IMR-90 (cell line): ENCODE measurements at regions not wholly inside any gene's neighbourhood (a gene's known extent, or its start where the extent isn't known, plus 50 kb on each side); places are given as distances from the start of the nearest gene placed in this dataset.

Experiments used
- ATAC-seq: fragments of 200-7000 bp; cut with Tn5 transposase; 2 replicates; pipeline ENCODE4 v1.9.1; 2020; ENCODE audit warnings: low read depth, mild to moderate bottlenecking, moderate library complexity
- BruUV-seq: library from RNA; stranded (reverse); fragments of 400-500 nt; replicated peaks from 2 replicates; lab custom pipeline; 2021; lab: Mats Ljungman, UMichigan
- CTCF ChIA-PET: fragments of 300-600 bp; formaldehyde crosslinking; extraction: SDS; loops from one replicate; lab custom pipeline; 2021; ENCODE audit warnings: antibody characterized with exemption; lab: Yijun Ruan, JAX
- POLR2A ChIA-PET: fragments of 300-600 bp; sonication (Branson Sonifier 250); formaldehyde crosslinking; loops from one replicate; lab custom pipeline; 2022; ENCODE audit warnings: antibody characterized with exemption; ENCODE audit not compliant: unreplicated experiment; lab: Charles Lee
- DNase-seq: peaks from one replicate; pipeline ENCODE4 v3.0.0; 2013
- H2AFZ ChIP-seq: replicated peaks from 2 replicates; pipeline ENCODE3; 2013; ENCODE audit warnings: low read length, mild to moderate bottlenecking; ENCODE audit not compliant: poor library complexity
- H2AK5ac ChIP-seq: 2 replicates; pipeline ENCODE4 v1.6.1; 2013; ENCODE audit warnings: low read depth, low read length, inconsistent platforms
- H2AK9ac ChIP-seq: replicated peaks from 2 replicates; pipeline ENCODE3; 2013; ENCODE audit warnings: mild to moderate bottlenecking, low read depth, low read length, moderate library complexity; ENCODE audit not compliant: poor library complexity
- H2BK120ac ChIP-seq: 2 replicates; pipeline ENCODE4 v1.6.1; 2013; ENCODE audit warnings: low read depth, low read length, inconsistent platforms
- H2BK15ac ChIP-seq: 3 replicates; pipeline ENCODE4 v1.6.1; 2013; ENCODE audit warnings: low read depth, low read length, inconsistent platforms
- H2BK20ac ChIP-seq: 2 replicates; pipeline ENCODE4 v1.6.1; 2013; ENCODE audit warnings: low read depth, mild to moderate bottlenecking, inconsistent platforms, low read length, moderate library complexity
- H2BK5ac ChIP-seq: 2 replicates; pipeline ENCODE4 v1.6.1; 2013; ENCODE audit warnings: mild to moderate bottlenecking, low read depth, low read length, inconsistent platforms; ENCODE audit not compliant: poor library complexity, severe bottlenecking
- H3K14ac ChIP-seq: replicated peaks from 2 replicates; pipeline ENCODE4 v1.6.1; 2013; ENCODE audit warnings: low read depth, low read length, inconsistent platforms
- H3K18ac ChIP-seq: 2 replicates; pipeline ENCODE4 v1.6.1; 2013; ENCODE audit warnings: low read depth, low read length, control low read depth
- H3K23ac ChIP-seq: 2 replicates; pipeline ENCODE4 v1.6.1; 2013; ENCODE audit warnings: low read depth, low read length, inconsistent platforms
- H3K27ac ChIP-seq: 2 replicates; pipeline ENCODE4 v1.5.1; 2013; ENCODE audit warnings: mild to moderate bottlenecking, control low read depth, low read length; ENCODE audit not compliant: insufficient read depth
- H3K27me3 ChIP-seq: 2 replicates; pipeline ENCODE4 v1.6.1; 2013; ENCODE audit warnings: low read length; ENCODE audit not compliant: control insufficient read depth, insufficient read depth
- H3K36me3 ChIP-seq: 2 replicates; pipeline ENCODE4 v1.6.1; 2013; ENCODE audit warnings: low read length, mixed read lengths; ENCODE audit not compliant: control insufficient read depth, insufficient read depth
- H3K4ac ChIP-seq: 2 replicates; pipeline ENCODE4 v1.6.1; 2013; ENCODE audit warnings: low read depth, low read length, inconsistent platforms
- H3K4me1 ChIP-seq: 2 replicates; pipeline ENCODE4 v1.6.1; 2013; ENCODE audit warnings: low read length, mixed read lengths; ENCODE audit not compliant: control insufficient read depth, insufficient read depth
- H3K4me2 ChIP-seq: 2 replicates; pipeline ENCODE4 v1.6.1; 2013; ENCODE audit warnings: low read depth, mild to moderate bottlenecking, control low read depth, low read length, moderate library complexity
- H3K4me3 ChIP-seq: 2 replicates; pipeline ENCODE4 v1.5.1; 2013; ENCODE audit warnings: low read depth, mild to moderate bottlenecking, control low read depth, low read length, moderate library complexity; ENCODE audit not compliant: insufficient read depth
- H3K56ac ChIP-seq: 2 replicates; pipeline ENCODE4 v1.6.1; 2013; ENCODE audit warnings: low read length, inconsistent platforms; ENCODE audit not compliant: insufficient read depth; ENCODE audit errors: extremely low read depth
- H3K79me1 ChIP-seq, 2 experiments: 2 replicates each; pipeline ENCODE4 v1.6.1; 2013; ENCODE audit warnings: low read length in 2 of 2, inconsistent platforms in 1 of 2, low read depth in 1 of 2
- H3K9ac ChIP-seq: 2 replicates; pipeline ENCODE4 v1.6.1; 2013; ENCODE audit warnings: low read depth, low read length, control low read depth
- H3K9me1 ChIP-seq: 2 replicates; pipeline ENCODE4 v1.6.1; 2013; ENCODE audit warnings: low read length, inconsistent platforms; ENCODE audit not compliant: insufficient read depth
- H3K9me3 ChIP-seq: 2 replicates; pipeline ENCODE4 v1.6.1; 2013; ENCODE audit warnings: low read length; ENCODE audit not compliant: control insufficient read depth, insufficient read depth
- H4K20me1 ChIP-seq: 2 replicates; pipeline ENCODE4 v1.6.1; 2013; ENCODE audit warnings: low read length, inconsistent platforms; ENCODE audit not compliant: insufficient read depth
- H4K5ac ChIP-seq: 2 replicates; pipeline ENCODE4 v1.6.1; 2013; ENCODE audit warnings: mild to moderate bottlenecking, low read depth, low read length, control low read depth
- H4K8ac ChIP-seq, 2 experiments: 2 replicates each; pipeline ENCODE4 v1.6.1; 2013; ENCODE audit warnings: low read depth in 2 of 2, low read length in 2 of 2, control low read depth in 1 of 2, inconsistent platforms in 1 of 2
- H4K91ac ChIP-seq: 2 replicates; pipeline ENCODE4 v1.6.1; 2013; ENCODE audit warnings: low read depth, low read length, inconsistent platforms; ENCODE audit not compliant: insufficient read depth
- BHLHE40 ChIP-seq: fragments of 150-350 bp; IDR thresholded peaks from 2 replicates; pipeline ENCODE4 v1.6.1; 2016; ENCODE audit warnings: mild to moderate bottlenecking, low read depth, low read length
- CEBPB ChIP-seq: IDR thresholded peaks from 2 replicates; pipeline ENCODE4 v1.6.1; 2012; ENCODE audit warnings: low read depth, low read length, improper control_type of control experiment
- CHD1 ChIP-seq: IDR thresholded peaks from 2 replicates; pipeline ENCODE4 v1.6.1; 2012; ENCODE audit warnings: low read depth, low read length, improper control_type of control experiment
- ELK1 ChIP-seq: fragments of 150-350 bp; IDR thresholded peaks from 2 replicates; pipeline ENCODE4 v1.6.1; 2016; ENCODE audit warnings: low read depth, mild to moderate bottlenecking, low read length, moderate library complexity, borderline replicate concordance
- FOS ChIP-seq: fragments of 150-350 bp; IDR thresholded peaks from 2 replicates; pipeline ENCODE4 v1.6.1; 2016; ENCODE audit warnings: low read depth, low read length
- MAFK ChIP-seq: IDR thresholded peaks from 2 replicates; pipeline ENCODE4 v1.6.1; 2012; ENCODE audit warnings: low read depth, low read length, improper control_type of control experiment
- MAZ ChIP-seq: IDR thresholded peaks from 2 replicates; pipeline ENCODE4 v1.6.1; 2012; ENCODE audit warnings: low read depth, mild to moderate bottlenecking, low read length, improper control_type of control experiment, moderate library complexity, borderline replicate concordance
- MXI1 ChIP-seq: IDR thresholded peaks from 2 replicates; pipeline ENCODE4 v1.6.1; 2012; ENCODE audit warnings: low read depth, mild to moderate bottlenecking, low read length, moderate library complexity, borderline replicate concordance
- NFE2L2 ChIP-seq: fragments of 150-350 bp; IDR thresholded peaks from 2 replicates; pipeline ENCODE4 v1.6.1; 2016; ENCODE audit warnings: low read depth, mild to moderate bottlenecking, low read length
- POLR2A ChIP-seq: IDR thresholded peaks from 2 replicates; pipeline ENCODE4 v1.6.1; 2012; ENCODE audit warnings: mild to moderate bottlenecking, low read depth, low read length
- RAD21 ChIP-seq: IDR thresholded peaks from 2 replicates; pipeline ENCODE4 v1.6.1; 2012; ENCODE audit warnings: low read length, improper control_type of control experiment
- RCOR1 ChIP-seq: IDR thresholded peaks from 2 replicates; pipeline ENCODE4 v1.6.1; 2012; ENCODE audit warnings: mild to moderate bottlenecking, low read length, improper control_type of control experiment; ENCODE audit not compliant: insufficient replicate concordance
- RFX5 ChIP-seq: IDR thresholded peaks from 2 replicates; pipeline ENCODE4 v1.8.0; 2012; ENCODE audit warnings: low read depth, mild to moderate bottlenecking, low read length, moderate library complexity
- SMC3 ChIP-seq: fragments of 150-350 bp; IDR thresholded peaks from 2 replicates; pipeline ENCODE4 v1.6.1; 2016; ENCODE audit warnings: low read depth, mild to moderate bottlenecking, antibody characterized with exemption, low read length, moderate library complexity
- USF2 ChIP-seq: fragments of 150-350 bp; IDR thresholded peaks from 2 replicates; pipeline ENCODE4 v1.6.1; 2017; ENCODE audit warnings: mild to moderate bottlenecking, antibody characterized with exemption, low read length, low read depth
- WGBS, 2 experiments: methylation state at CpG; one replicate each; pipeline versions ENCODE4 v1.1.5 to v1.1.7; 2013; ENCODE audit warnings: missing lambda C conversion rate in 2 of 2; ENCODE audit not compliant: insufficient read length in 1 of 2; ENCODE audit errors: extremely low coverage in 2 of 2; 5-methylcytosine and 5-hydroxymethylcytosine counted together
- dilution Hi-C: fragments of 300-500 bp; cut with HindIII; formaldehyde crosslinking; loops from one replicate; pipeline ENCODE4 v1.14.3; 2018; ENCODE audit warnings: low sequenced_read_pairs; ENCODE audit not compliant: unreplicated experiment
- in situ Hi-C: fragments of 300-500 bp; cut with MboI; formaldehyde crosslinking; loops from 3 replicates; pipeline ENCODE4 v1.14.3; 2019; ENCODE audit warnings: low sequenced_read_pairs, inconsistent platforms, mixed read lengths
- intact Hi-C: fragments of 100-400 bp; cut with micrococcal nuclease; formaldehyde crosslinking; loops from 2 replicates; pipeline ENCODE4 v1.10.0; 2022
- TF ChIP-seq, protein P1 (sequence below): conservative IDR thresholded peaks from 2 replicates; pipeline ENCODE4 v1.5.1; 2012; ENCODE audit warnings: mild to moderate bottlenecking, low read depth, low read length, improper control_type of control experiment

- H3K27me3 ChIP-seq = no peaks in the 10 kb centered on the region
- no peaks in the 10 kb centered on the region for H3K36me3 ChIP-seq
- intact Hi-C loops = loop anchor here (1.0 to 10.0 kb wide), 3 partner anchors 167 to 740 kb away; no protein-coding TSS in a partner anchor
- no CpG with 5 or more reads among the region's 8 CpGs for WGBS, 2 experiments
- H4K8ac ChIP-seq = no peak overlapping the region
- no peak for ATAC-seq
- H3K4me2 ChIP-seq = no peak overlapping the region
- H4K20me1 ChIP-seq = no peaks in the 10 kb centered on the region
- no TSS peak for BruUV-seq
- H3K9me3 ChIP-seq = no peaks in the 10 kb centered on the region
- H2AK9ac ChIP-seq = no peak overlapping the region
- H3K56ac ChIP-seq = no peak overlapping the region
- H2BK15ac ChIP-seq = no peak overlapping the region
- H3K9me1 ChIP-seq = no peaks in the 10 kb centered on the region
- ChIA-PET POLR2A (no interaction called here), CTCF (interaction anchor here (0.7 to 1.8 kb wide), 9 partner anchors 8 to 742 kb away, joined by 3 to 5 read pairs (median 3); no protein-coding TSS in a partner anchor)
- no peaks in the 10 kb centered on the region for H3K4me1 ChIP-seq
- no peak overlapping the region for H3K18ac ChIP-seq
- no peak overlapping the region for H3K9ac ChIP-seq
- no peak overlapping the region for H2BK5ac ChIP-seq
- H2AK5ac ChIP-seq = no peak overlapping the region
- H3K23ac ChIP-seq = no peak overlapping the region
- H4K91ac ChIP-seq = no peak overlapping the region
- no peak for TF ChIP-seq RFX5
- TF ChIP-seq MAFK = no peak
- no peak for TF ChIP-seq CHD1
- TF ChIP-seq NFE2L2 = no peak
- no peak for TF ChIP-seq RAD21
- TF ChIP-seq ELK1 = no peak
- no peak for TF ChIP-seq CEBPB
- no peak for TF ChIP-seq RCOR1
- TF ChIP-seq, protein P1, sequence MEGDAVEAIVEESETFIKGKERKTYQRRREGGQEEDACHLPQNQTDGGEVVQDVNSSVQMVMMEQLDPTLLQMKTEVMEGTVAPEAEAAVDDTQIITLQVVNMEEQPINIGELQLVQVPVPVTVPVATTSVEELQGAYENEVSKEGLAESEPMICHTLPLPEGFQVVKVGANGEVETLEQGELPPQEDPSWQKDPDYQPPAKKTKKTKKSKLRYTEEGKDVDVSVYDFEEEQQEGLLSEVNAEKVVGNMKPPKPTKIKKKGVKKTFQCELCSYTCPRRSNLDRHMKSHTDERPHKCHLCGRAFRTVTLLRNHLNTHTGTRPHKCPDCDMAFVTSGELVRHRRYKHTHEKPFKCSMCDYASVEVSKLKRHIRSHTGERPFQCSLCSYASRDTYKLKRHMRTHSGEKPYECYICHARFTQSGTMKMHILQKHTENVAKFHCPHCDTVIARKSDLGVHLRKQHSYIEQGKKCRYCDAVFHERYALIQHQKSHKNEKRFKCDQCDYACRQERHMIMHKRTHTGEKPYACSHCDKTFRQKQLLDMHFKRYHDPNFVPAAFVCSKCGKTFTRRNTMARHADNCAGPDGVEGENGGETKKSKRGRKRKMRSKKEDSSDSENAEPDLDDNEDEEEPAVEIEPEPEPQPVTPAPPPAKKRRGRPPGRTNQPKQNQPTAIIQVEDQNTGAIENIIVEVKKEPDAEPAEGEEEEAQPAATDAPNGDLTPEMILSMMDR = no peak
- TF ChIP-seq SMC3 = no peak
- no peak for TF ChIP-seq FOS
- TF ChIP-seq POLR2A = no peak
- TF ChIP-seq BHLHE40 = no peak
- no peak for TF ChIP-seq USF2
- TF ChIP-seq MXI1 = no peak
- no peak for TF ChIP-seq MAZ
- dilution Hi-C loops = no loop called here
- DNase-seq = no peak
- in situ Hi-C loops = loop anchor here (10.0 kb wide), 1 partner anchor 743 kb away; no protein-coding TSS in a partner anchor
- H3K4ac ChIP-seq = no peak overlapping the region
- H2AFZ ChIP-seq = no peak overlapping the region
- no peak overlapping the region for H3K27ac ChIP-seq
- H3K79me1 ChIP-seq = no peaks in the 10 kb centered on the region
- H4K5ac ChIP-seq = no peak overlapping the region
- no peak overlapping the region for H3K4me3 ChIP-seq
- H3K14ac ChIP-seq = no peak overlapping the region
- no peak overlapping the region for H2BK120ac ChIP-seq
- no peak overlapping the region for H2BK20ac ChIP-seq
These were observed 286.6 kb downstream of the COG6 start for GRCh38 chr13:39941911-39942551.
